ENCODE measurements at regions not wholly inside any gene's neighbourhood (a gene's known extent, or its start where the extent isn't known, plus 50 kb on each side); places are given as distances from the start of the nearest gene placed in this dataset.
"Not testable (repeated sequence)": the region's sequence is repeated elsewhere in the genome, so short reads cannot be mapped to it uniquely, and the experiment has no call there.

DNA sequence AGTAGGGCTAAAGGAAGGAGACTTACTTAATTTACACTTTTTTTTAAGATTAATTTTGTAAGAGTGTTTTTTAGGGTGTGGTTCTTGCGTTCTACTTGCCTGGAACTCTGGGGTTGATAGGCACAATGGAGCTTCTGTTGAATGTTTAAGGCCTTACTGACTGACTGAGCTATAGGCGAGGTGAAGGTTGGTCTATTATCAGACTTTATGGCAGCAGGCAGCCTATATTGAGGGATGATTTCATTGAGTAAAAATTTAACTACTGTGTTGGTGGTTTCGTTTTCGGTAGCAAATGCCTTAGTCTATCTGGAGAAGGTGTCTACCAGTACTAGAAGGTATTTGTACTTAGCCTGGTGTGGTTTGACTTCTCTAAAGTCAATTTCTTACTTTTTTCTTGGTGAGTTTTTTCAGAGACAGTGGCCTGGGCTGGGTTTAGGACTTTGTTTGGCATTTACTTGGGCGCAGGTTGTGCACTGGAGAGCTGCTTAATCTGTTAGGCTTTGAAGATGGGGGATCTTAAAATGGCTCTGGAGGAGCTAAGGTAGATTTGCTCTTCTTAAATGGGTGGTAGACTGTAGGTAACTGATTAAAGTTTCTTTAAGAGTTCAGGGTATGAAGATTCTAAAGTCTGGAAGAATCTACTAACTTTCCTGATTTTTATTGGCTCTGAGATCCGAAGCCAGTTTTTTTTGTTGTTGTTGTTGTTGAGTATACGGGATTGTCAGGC is 164.5 kb upstream of the CCZ1B start:
- DNase-seq (ENCODE audit: low spot score): not testable (repeated sequence)

DNA sequence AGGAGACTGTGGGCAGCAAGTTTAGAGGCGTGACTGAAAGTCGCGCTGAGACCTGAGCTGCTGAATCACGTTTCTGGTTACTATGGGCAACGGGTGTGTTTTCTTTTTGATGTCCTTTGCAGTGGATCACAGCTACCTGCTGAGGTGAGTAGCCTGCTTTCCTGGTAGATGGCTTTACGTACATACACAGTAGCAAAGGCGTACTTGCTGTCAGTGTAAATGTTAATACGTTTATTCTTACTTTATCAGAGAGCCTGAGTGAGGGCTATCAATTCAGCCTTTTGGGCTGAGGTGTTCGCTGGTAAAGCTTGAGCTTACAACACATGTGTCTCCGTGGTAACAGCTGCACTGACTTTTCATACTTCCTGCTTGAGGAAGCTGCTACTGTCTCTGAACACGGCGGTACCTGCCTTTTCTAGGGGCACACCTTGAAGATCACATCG is 165.1 kb upstream of the CCZ1B start:
- DNase-seq (ENCODE audit: low spot score): not testable (repeated sequence)

GRCh38 chr7:6991686-6992085 is 165.6 kb upstream of the CCZ1B start:
- DNase-seq (ENCODE audit: low spot score): not testable (repeated sequence)

DNA sequence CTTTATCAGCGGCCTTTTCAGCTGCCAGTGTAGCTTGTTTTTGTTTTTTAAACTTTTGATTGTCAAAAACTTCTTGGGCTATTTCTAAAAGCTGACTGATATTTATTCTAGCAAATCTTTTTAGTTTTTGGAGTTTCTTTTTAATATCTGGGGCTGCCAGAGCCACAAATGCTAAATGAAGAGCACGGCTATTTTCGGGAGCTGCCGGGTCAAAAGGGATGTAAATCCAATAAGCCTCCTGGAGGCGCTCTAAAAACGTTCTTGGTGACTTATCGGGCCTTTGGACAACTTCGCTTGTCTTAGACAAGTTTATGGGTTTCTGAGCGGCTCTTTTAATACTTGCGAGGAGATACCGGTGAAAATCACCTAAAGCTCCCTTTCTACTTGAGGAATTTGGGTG is 166.1 kb upstream of the CCZ1B start:
- not testable (repeated sequence) for DNase-seq (ENCODE audit: low spot score)

DNA sequence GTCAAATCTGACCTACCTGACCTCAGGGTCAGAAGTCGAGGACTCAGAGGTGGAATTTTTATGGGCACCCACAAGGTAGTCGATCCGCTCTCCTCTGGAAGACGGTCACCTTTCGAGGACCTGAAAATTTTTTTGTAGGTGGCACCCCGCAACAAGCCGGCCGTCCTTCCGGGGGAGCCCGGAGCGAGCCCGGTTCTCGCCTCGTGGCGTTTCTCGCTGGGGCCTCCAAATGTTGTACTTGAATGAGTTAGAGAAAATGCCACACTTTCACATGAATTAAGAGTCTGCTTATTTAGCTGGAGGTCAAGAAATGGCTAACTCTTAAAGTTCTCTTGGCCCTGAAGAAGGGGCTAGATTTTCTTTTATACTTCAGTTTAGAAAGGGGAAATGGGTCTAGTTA is 169.0 kb upstream of the CCZ1B start:
- DNase-seq (ENCODE audit: low spot score): not testable (repeated sequence)

DNA sequence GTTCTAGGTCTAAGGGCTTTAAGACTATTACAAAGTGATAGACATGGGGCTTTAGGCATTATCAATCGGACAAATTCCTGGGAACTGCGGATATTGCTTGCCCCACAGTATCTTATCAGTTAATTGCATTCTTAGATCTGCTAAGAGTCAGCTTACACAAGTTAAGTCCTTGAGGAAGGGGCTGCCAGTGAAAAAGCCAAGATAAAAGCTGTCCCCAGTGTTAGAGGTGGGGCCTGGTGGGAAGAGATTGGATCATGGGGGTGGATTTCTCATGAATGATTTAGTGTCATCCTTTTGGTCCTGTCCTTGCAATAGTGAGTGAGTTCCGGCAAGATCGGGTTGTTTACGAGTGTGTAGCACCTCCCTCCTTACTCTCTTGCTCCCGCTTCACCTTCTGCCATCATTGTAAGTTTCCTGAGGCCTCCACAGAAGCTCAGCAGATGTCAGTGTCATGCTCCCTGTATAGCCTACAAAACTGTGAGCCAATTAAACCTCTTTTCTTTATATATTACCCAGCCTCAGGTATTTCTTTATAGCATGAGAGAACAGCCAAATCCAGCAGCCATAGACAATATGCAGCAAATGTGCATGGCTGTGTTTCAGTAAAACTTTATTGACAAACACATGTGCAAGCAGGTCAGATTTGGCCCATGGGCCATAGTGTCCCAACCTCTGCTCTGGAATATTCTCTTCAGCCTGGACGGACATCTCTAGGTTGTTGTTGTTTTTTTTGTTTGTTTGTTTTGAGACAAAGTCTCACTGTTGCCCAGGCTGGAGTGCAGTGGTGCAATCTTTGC is 169.6 kb upstream of the CCZ1B start:
- not testable (repeated sequence) for DNase-seq (ENCODE audit: low spot score)

GRCh38 chr7:6999067-6999666 is 173.1 kb upstream of the CCZ1B start:
- DNase-seq (ENCODE audit: low spot score): not testable (repeated sequence)

GRCh38 chr7:7002418-7003062 is 176.5 kb upstream of the CCZ1B start:
- DNase-seq (ENCODE audit: low spot score): no peak

DNA sequence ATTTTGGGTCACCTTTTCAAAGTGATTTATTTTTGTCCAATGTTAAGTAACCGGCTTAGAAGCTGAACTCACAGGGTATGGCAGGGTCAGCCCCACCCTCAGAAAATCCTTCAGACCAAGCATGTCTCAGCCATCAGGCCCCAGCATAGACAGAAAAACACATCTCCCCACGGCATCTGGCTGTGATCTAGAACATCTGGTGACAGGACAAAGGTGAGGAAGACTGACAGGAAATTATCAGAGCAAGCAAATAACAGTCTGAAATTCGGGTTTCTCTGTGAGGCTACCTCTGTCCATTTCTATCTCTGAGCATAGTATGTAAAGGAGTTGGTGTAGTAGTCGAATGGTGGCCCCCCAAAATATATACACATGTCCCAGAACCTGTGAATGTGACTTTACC is 177.0 kb upstream of the C1GALT1 start:
- no peak for DNase-seq (ENCODE audit: low spot score)

- not testable (repeated sequence) for DNase-seq (ENCODE audit: low spot score)
These were observed 176.4 kb upstream of the C1GALT1 start for GRCh38 chr7:7005949-7006348.

- DNase-seq (ENCODE audit: low spot score): not testable (repeated sequence)
These were observed 171.1 kb upstream of the C1GALT1 start for GRCh38 chr7:7011241-7011640.

GRCh38 chr7:7011751-7012150 is 170.6 kb upstream of the C1GALT1 start:
- DNase-seq (ENCODE audit: low spot score): not testable (repeated sequence)

GRCh38 chr7:7014827-7015595 is 167.3 kb upstream of the C1GALT1 start:
- no peak for DNase-seq (ENCODE audit: low spot score)

DNA sequence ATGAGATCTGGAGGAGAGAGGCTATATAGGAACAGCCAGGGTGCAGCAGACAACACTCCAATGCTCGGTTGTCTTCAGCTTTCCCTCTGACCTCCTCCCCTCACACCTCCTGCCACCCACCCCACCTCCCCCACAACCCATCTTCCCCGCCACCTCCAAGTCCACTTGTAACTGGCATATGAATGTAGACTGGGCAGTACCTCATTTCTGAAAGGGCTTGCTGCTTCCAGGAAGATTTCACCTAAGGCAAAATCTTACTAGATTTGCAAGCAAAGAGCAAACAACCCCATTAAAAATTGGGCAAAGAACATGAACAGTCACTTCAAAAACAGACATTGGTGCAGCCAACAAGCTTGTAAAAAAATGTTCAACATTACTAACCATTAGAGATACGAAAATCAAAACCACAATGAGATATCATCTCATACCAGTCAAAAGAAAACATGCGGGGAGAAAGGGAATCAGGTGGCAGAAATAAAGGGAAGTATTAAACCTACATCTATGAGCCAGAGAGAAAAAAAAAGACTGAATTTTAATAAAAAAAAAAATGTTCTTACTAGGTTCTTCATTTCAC is 164.6 kb upstream of the C1GALT1 start:
- no peak for DNase-seq (ENCODE audit: low spot score)

DNA sequence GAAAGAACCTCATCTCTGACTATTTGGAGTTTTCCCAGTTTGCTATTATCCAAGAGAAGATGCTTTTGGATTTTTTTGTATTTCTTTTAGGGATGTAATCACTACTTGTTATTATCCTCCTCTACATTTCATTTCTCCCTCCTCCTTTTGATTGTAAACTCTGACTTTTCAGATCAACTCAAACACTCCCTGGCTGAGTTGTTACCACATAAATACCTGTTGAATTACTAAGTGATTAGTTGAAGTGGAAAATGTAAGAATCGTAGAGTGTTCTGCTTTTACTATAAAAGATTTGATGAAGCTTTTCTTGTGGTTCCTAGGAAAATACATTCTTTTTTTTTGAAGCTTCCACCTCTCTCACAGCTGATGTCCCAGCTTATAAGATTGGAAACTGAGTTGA is 164.1 kb upstream of the C1GALT1 start:
- no peak for DNase-seq (ENCODE audit: low spot score)

DNA sequence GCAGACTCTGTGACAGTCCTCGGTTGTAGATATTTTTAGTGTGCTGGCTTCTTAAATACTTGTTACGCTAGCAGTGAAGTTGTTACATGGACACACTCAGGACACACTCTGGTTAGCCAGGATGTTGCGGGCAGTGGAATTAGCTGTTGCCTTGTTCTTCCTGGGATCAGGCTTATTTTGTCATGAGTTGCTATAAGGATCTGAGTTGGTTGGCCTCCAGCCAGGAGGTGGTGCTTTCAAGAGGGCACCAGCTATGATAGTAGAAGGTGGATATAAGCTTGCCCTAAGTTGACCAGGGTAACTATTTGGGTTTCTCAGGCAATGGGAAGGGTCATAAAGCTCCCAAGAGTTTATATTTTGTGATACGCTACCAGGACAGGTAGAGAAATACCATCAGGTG is 150.1 kb upstream of the C1GALT1 start:
- DNase-seq (ENCODE audit: low spot score): no peak

- no peak for DNase-seq (ENCODE audit: low spot score)
These were observed 146.5 kb upstream of the C1GALT1 start for GRCh38 chr7:7035851-7036250.

- not testable (repeated sequence) for DNase-seq (ENCODE audit: low spot score)
These were observed 140.0 kb upstream of the C1GALT1 start for GRCh38 chr7:7042286-7042893.

- no peak for DNase-seq (ENCODE audit: low spot score)
These were observed 137.5 kb upstream of the C1GALT1 start for GRCh38 chr7:7044806-7045205.

DNA sequence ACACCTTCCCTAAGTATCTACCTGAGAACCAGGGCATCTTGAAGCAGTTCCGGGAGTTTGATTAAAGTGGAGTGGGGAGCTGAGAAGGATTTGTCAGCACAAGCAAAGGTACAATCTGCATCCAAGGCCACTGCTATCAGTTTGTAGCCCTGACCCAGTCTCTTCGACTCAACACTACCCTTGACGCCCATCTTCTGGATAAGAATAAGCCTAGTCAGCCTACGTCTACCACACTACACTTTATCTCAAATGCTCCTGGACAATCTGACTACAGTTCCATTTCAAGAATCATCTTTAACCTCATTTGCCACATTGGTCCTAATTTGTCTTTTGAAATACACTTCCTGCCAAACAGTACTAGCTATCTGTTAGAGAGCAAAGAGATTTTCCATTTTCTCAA is 134.1 kb upstream of the C1GALT1 start:
- no peak for DNase-seq (ENCODE audit: low spot score)
